Naive thymus-derived CD8-positive, alpha-beta T cell (primary cell): ENCODE measurements at regions not wholly inside any gene's neighbourhood (a gene's known extent, or its start where the extent isn't known, plus 50 kb on each side); places are given as distances from the start of the nearest gene placed in this dataset.
A peak's percentile ranks its signal among the peaks of the same experiment; 100 is the strongest.
"Not testable (repeated sequence)": the region's sequence is repeated elsewhere in the genome, so short reads cannot be mapped to it uniquely, and the experiment has no call there.

Source experiments
- ATAC-seq, 2 donors: fragments of 150-1000 bp; cut with Tn5 transposase in 1 of 2; sonication (Bioruptor Pico), chemical (Tn5 transposase) in 1 of 2; 1 replicate in 1 of 2; 2 replicates in 1 of 2; pipeline ENCODE4 v1.10.0; 2021; ENCODE audit warnings: mild to moderate bottlenecking in 2 of 2, moderate library complexity in 2 of 2
- POLR2A ChIA-PET: fragments of 350-600 bp; sonication (Branson Sonifier 250); formaldehyde crosslinking; loops from one replicate; lab custom pipeline; 2021; ENCODE audit warnings: antibody characterized with exemption; lab: Charles Lee
- DNase-seq, 10 donors: peaks; one replicate each; pipeline versions ENCODE4 v3.0.0 to v3.0.0-alpha.2; 2020 to 2022
- H3K27ac Mint-ChIP-seq, 10 donors: one replicate each; pipeline ENCODE4 v1.8.0; 2020 to 2022; ENCODE audit warnings: mild to moderate bottlenecking in 10 of 10, mixed read lengths in 10 of 10, moderate library complexity in 4 of 10, inconsistent platforms in 1 of 10
- H3K27me3 Mint-ChIP-seq, 5 donors: one replicate each; pipeline ENCODE4 v1.8.0; 2021 to 2022; ENCODE audit warnings: mixed read lengths in 5 of 5
- H3K36me3 Mint-ChIP-seq, 3 donors: one replicate each; pipeline ENCODE4 v1.8.0; 2020 to 2022; ENCODE audit warnings: mixed read lengths in 3 of 3, mild to moderate bottlenecking in 2 of 3, inconsistent platforms in 1 of 3
- H3K4me1 Mint-ChIP-seq, 4 donors: one replicate each; pipeline ENCODE4 v1.8.0; 2021 to 2022; ENCODE audit warnings: mixed read lengths in 4 of 4
- H3K4me3 Mint-ChIP-seq, 10 donors: one replicate each; pipeline ENCODE4 v1.8.0; 2020 to 2022; ENCODE audit warnings: mild to moderate bottlenecking in 10 of 10, mixed read lengths in 10 of 10, moderate library complexity in 6 of 10, inconsistent platforms in 1 of 10
- H3K9me3 Mint-ChIP-seq, 9 donors: one replicate each; pipeline ENCODE4 v1.8.0; 2020 to 2022; ENCODE audit warnings: mixed read lengths in 9 of 9, mild to moderate bottlenecking in 3 of 9, inconsistent platforms in 1 of 9, moderate library complexity in 1 of 9

DNA sequence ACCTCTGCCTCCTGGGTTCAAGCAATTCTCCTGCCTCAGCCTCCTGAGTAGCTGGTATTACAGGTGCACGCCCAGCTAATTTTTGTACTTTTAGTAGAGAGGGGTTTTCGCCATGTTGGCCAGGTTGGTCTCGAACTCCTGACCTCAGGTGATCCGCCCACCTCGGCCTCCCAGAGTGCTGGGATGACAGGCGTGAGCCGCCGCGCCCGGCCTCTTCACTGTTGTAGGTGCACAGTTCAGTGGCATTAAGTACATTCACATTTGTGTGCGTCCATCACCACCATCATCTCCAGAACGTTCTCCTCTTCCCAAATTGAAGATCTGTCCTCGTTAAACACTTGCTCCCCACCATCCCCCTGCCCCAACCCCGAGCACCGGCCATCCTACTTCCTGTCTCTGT is 71.3 kb downstream of the UNCX start:
- H3K9me3 Mint-ChIP-seq, H3K4me3 Mint-ChIP-seq, ATAC-seq, H3K4me1 Mint-ChIP-seq, POLR2A ChIA-PET, DNase-seq, H3K36me3 Mint-ChIP-seq, H3K27ac Mint-ChIP-seq: not testable (repeated sequence)
- H3K27me3 Mint-ChIP-seq, result peaks cover 8 to 31% (median 17%) of the 10 kb centered on the region in 5 donors

DNA sequence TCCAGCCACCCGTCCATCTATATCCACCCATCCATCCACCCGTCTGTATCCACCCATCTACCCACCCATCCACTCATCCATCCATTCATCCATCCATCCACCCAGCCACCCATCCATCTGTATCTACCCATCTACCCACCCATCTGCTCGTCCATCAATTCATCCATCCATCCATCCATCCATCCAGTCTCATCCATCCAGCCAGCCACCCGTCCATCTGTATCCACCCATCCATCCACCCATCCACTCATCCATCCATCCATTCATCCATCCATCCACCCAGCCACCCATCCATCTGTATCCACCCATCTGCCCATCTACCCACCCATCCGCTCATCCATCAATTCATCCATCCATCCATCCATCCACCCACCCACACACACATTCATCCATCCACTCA is 73.2 kb downstream of the UNCX start:
- Mint-ChIP-seq H3K27me3 (peaks cover 8 to 30% (median 17%) of the 10 kb centered on the region in 5 donors), H3K9me3 (no peaks in the 10 kb centered on the region), H3K27ac (no peak overlapping the region), H3K4me1 (no peaks in the 10 kb centered on the region), H3K36me3 (no peaks in the 10 kb centered on the region), H3K4me3 (no peak overlapping the region)
- no peak for ATAC-seq
- peak in 1 of 10 donors; percentile 11 for DNase-seq
- POLR2A ChIA-PET, result no interaction called here

DNA sequence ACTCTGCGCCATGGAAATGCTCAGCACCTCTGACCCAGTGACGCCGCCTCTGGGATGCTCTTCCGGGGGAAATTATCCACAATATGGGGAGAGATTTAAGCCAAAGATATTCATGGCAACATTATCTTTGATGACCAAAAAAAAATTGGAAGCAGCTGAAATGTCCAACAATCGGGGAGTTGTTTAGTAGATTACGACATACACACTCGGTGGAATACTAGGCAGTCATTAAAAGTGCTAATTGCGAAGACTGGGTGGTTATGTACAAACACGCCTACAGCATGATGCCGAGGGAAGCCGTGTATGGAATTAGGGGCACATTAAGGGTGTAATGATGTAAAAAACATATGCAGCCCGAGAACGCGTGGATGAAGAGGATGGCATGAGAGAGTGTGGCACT is 75.2 kb downstream of the UNCX start:
- H3K27ac Mint-ChIP-seq, result no peak overlapping the region
- no peak for ATAC-seq
- POLR2A ChIA-PET, result no interaction called here

DNA sequence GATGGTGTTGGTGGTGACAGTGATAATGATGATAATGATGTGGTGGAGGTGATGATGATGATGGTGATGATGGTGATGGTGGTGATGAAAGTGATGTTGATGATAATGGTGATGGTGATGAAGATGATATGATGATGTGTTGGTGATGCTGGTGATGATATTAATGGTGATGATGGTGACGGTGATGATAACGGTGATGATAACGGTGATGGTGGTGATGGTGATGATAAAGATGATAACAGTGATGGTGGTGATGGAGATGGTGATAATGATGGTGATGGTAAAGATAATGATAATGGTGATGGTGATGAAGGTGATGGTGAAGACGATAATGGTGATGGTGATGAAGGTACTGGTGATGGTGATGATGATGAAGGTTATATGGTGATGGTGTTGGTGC is 76.6 kb downstream of the UNCX start:
- H3K27me3 Mint-ChIP-seq, result peaks cover 8 to 18% (median 10%) of the 10 kb centered on the region in 5 donors
- H3K36me3 Mint-ChIP-seq, result no peaks in the 10 kb centered on the region
- no peak for ATAC-seq
- H3K4me3 Mint-ChIP-seq, result no peak overlapping the region
- H3K4me1 Mint-ChIP-seq, result no peaks in the 10 kb centered on the region
- DNase-seq, result no peak
- no peak overlapping the region for H3K27ac Mint-ChIP-seq
- POLR2A ChIA-PET, result no interaction called here
- no peaks in the 10 kb centered on the region for H3K9me3 Mint-ChIP-seq

More for the DNA sequence above, 75.2 kb downstream of the UNCX start:
- Mint-ChIP-seq H3K36me3 (no peaks in the 10 kb centered on the region), H3K9me3 (no peaks in the 10 kb centered on the region), H3K4me3 (no peak overlapping the region), H3K27me3 (peaks cover 8 to 22% (median 16%) of the 10 kb centered on the region in 5 donors), H3K4me1 (no peaks in the 10 kb centered on the region)
- DNase-seq, result no peak

DNA sequence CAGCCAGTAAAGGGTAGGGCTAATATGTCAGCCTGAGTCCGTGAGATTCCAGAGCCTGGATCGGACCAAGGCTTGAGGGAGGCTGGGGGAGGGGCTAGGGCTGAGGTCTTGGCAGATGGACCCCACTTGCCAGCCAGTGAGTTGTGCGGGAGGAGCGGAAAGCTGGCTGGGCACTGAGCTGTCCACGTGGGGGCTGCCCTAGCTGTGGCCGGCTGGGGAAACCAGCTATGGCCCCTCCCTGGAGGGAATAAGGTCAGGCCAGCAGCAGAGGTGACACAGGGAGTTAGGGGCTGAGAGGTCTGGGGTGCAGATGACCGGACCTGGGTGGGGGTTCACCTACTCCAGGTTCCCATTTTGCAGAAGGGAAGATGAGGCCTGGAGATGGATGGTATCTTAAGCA is 77.3 kb downstream of the UNCX start:
- no peak overlapping the region for H3K27ac Mint-ChIP-seq
- no peaks in the 10 kb centered on the region for H3K9me3 Mint-ChIP-seq
- H3K4me3 Mint-ChIP-seq, result no peak overlapping the region
- no peaks in the 10 kb centered on the region for H3K4me1 Mint-ChIP-seq
- DNase-seq, result peak in 1 of 10 donors; percentile 48
- peaks cover 5 to 17% (median 10%) of the 10 kb centered on the region in 5 donors for H3K27me3 Mint-ChIP-seq
- no peaks in the 10 kb centered on the region for H3K36me3 Mint-ChIP-seq
- POLR2A ChIA-PET, result no interaction called here
- no peak for ATAC-seq

DNA sequence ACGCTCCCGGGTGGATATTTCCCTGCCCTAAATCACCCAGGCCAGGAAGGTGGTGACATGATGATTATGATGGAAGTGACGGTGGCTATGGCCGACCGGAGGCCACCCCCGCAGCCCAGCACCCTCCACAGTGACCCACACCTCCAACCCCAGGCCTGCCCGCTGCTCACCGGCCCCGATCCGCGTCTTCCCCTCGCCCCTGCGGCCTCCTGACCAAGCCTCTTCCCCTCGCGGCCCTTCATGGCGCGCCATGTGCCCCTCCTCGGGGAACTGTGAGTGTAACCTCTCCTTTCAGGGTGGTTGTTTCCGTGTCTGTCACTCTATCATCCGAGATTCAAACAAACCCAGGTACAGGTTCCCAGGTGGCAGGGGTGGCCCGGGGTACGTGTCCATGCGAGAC is 78.3 kb downstream of the UNCX start:
- Mint-ChIP-seq H3K4me1 (no peaks in the 10 kb centered on the region), H3K27me3 (peaks cover 5 to 16% (median 10%) of the 10 kb centered on the region in 5 donors), H3K9me3 (no peaks in the 10 kb centered on the region), H3K27ac (no peak overlapping the region), H3K4me3 (no peak overlapping the region), H3K36me3 (no peaks in the 10 kb centered on the region)
- POLR2A ChIA-PET, result no interaction called here
- no peak for ATAC-seq
- peak in 1 of 10 donors; percentile 36 for DNase-seq

DNA sequence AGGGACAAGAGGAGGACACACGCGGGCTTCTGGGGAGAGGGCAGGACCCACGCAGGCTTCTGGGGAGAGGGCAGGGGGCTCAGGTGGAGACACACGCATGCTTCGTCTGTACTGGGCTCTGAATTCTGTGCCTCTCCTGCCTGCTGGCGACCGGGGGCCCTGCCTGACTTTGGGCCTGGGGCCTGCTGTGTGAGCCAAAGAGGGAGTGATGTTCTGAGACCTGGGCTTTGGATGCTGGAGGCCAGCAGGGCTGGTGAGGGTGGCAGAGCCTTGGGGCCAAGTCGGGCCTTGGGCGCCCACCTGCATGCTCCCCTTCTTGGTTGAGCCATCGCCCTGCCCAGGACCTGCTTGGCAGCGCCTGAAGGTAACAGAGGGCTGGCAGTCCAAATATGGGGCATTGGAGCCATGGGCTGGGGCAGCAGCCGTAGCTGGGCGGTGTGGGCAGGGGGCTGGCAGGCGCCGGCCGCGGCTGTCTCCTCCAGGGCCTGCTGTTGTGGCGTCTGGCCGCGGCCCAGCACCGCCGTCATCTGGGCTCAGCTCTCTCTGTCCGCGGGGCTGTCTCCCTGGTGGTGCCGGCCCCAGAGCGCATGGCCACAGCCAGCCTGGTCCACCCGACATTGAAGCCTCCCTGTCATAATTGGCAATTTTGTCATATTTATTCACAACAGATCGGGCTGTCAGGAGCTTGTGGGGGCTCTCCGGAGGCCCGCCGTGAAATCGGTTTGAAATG is 78.9 kb downstream of the UNCX start:
- Mint-ChIP-seq H3K27ac (no peak overlapping the region), H3K9me3 (no peaks in the 10 kb centered on the region), H3K36me3 (no peaks in the 10 kb centered on the region), H3K4me1 (no peaks in the 10 kb centered on the region), H3K4me3 (no peak overlapping the region), H3K27me3 (peaks cover 3 to 14% (median 8%) of the 10 kb centered on the region in 5 donors)
- POLR2A ChIA-PET, result no interaction called here
- peak in 1 of 10 donors; percentile 49 for DNase-seq
- ATAC-seq, result no peak

DNA sequence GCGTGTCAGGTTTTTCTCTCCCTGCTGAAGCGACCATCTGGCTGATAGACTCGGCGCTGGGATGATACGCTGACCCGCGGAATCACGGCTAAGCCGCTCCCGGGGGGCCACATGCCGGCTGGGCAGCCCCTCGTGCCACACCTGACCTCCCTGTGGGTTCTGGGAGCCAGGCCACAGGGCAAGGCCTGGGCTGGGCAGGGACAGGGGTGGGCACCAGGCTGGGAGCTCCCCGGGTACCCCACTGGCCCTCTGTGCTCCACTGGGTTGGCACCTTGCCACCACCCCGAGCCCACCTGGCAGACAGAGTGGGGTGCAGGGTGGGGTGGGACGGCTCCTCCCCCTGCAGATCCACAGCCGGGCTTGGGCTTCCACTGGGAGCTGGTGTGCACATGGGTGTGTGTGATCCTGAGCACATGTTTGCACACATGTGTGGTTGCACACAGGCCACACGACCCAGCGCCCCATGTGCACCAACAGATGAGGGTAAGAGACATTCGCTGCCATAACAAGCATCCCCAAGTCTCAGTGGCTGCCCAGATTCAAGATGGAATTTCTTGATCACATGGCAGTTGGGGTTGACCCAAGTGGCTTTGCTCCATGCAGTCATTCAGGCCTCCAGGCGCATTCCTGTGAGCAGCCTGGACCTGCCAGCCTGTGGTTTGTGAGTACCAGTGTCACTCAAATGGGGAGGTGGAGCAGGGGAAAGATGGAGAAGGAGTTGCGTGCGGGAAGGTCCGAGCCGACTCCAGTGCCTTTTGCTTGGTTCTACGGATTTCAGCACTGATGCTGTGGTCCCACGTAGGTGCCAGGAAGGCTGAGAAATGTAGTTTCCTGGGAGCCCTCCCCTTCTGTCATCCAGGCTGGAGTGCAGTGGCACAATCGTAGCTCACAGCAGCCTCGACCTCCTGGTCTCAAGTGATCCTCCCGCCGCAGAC is 79.7 kb downstream of the UNCX start:
- DNase-seq, result peak in 1 of 10 donors; percentile 45
- H3K27me3 Mint-ChIP-seq, result peaks cover 1 to 9% (median 3%) of the 10 kb centered on the region in 5 donors
- no peak overlapping the region for H3K27ac Mint-ChIP-seq
- H3K4me3 Mint-ChIP-seq, result no peak overlapping the region
- H3K4me1 Mint-ChIP-seq, result no peaks in the 10 kb centered on the region
- POLR2A ChIA-PET, result no interaction called here
- no peak for ATAC-seq
- H3K36me3 Mint-ChIP-seq, result no peaks in the 10 kb centered on the region
- H3K9me3 Mint-ChIP-seq, result no peaks in the 10 kb centered on the region

DNA sequence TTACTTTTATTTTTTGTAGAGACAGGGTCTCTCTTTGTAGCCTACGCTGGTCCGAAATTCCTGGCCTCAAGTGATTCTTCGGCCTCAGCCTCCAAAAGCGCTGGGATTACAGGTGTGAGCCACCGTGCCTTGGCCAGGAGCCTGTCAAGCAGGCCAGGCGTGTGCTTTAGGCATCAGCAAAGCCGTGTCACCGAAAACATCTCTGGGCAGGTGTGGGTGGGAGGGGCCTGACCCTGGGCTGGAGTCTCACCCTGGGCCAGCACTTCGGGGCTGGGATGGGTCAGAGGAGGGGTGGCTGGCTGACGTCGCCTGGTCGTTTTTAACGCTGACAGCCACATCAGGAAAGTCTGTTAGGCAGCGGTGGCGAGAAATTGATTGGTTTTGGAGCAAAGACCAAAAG is 80.9 kb downstream of the UNCX start:
- no peaks in the 10 kb centered on the region for H3K9me3 Mint-ChIP-seq
- no peaks in the 10 kb centered on the region for H3K4me1 Mint-ChIP-seq
- no peak overlapping the region for H3K4me3 Mint-ChIP-seq
- no peak for ATAC-seq
- H3K36me3 Mint-ChIP-seq, result no peaks in the 10 kb centered on the region
- POLR2A ChIA-PET, result no interaction called here
- no peak overlapping the region for H3K27ac Mint-ChIP-seq
- DNase-seq, result peak in 1 of 10 donors; percentile 54
- peaks cover 0 to 17% (median 3%) of the 10 kb centered on the region in 5 donors for H3K27me3 Mint-ChIP-seq

DNA sequence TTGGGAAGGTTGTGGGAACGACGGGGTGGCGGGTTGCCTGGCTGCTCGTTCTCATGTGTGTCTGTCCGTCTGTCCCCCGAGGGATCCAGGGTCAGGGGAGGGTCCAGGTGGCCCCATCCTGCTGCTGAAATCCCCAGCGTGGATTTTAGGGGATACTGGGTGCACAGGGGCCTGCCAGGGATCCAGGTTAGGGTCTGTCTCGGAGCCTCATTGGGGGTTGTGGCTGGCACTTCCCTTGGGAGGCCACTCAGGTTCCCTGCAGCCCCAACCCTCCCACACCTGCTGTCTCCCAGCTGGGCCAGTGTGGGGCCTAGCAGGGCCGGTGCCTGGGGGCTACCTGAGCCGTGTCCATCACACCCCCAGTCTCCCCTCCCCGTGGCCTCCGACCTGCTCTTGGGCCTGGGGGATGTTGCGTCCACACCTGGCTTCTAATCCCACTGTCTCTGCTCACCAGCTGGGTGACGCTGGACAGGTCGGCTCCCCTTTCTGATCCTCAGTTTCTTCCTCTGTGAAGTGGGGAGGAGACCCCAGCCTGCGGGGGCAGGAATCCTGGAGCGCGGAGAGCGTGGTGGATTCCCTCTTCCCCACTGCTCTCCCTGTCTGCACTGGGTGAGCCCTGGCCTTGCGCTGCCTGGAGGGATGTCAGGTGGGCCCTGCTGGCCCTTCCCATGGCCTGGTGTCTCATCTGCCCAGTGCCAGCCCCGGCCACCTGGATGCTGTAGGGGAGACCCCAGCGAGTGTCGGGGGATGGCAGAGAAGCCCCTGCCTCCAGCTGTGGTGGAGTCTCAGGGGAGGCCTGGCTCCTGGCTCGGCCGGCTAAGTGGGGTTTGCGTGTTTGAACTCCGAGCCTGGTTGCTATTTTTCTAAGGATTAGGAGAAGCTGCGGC is 81.6 kb downstream of the UNCX start:
- ATAC-seq, result no peak
- POLR2A ChIA-PET, result no interaction called here
- DNase-seq, result peak in 1 of 10 donors; percentile 50
- no peaks in the 10 kb centered on the region for H3K36me3 Mint-ChIP-seq
- peaks cover 0 to 22% (median 5%) of the 10 kb centered on the region in 5 donors for H3K27me3 Mint-ChIP-seq
- no peaks in the 10 kb centered on the region for H3K9me3 Mint-ChIP-seq
- H3K27ac Mint-ChIP-seq, result no peak overlapping the region
- H3K4me1 Mint-ChIP-seq, result no peaks in the 10 kb centered on the region
- no peak overlapping the region for H3K4me3 Mint-ChIP-seq

DNA sequence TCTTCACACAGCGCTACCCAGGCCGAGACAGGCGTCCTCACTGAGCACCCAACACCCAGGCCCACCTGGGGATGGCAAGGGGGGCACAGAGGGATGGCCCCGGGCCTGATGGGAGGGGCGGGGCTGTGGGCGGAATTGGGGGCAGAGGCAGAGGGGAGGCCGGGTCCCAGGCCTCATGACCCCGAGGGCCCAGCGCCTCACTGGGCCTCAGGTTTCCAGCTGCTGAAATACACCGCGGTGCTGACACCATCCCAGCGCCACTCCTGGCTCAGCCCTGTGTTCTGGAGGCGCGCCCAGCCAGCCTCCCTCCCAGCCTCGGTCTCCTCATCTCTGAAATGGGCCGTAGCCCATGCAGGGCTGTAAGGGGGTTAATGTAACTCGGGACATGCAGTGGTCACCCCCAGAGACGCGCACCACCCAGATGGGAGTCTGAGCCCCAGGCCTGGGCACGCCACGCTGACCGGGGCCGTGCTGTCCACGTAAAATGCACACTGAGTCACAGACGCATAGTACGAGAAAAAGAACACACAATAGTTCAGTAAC is 82.3 kb downstream of the UNCX start:
- POLR2A ChIA-PET, result no interaction called here
- no peak overlapping the region for H3K4me3 Mint-ChIP-seq
- no peaks in the 10 kb centered on the region for H3K4me1 Mint-ChIP-seq
- H3K27me3 Mint-ChIP-seq, result peaks cover 0 to 22% (median 5%) of the 10 kb centered on the region in 5 donors
- H3K9me3 Mint-ChIP-seq, result no peaks in the 10 kb centered on the region
- H3K27ac Mint-ChIP-seq, result no peak overlapping the region
- peak in 1 of 10 donors; percentile 55 for DNase-seq
- H3K36me3 Mint-ChIP-seq, result no peaks in the 10 kb centered on the region
- no peak for ATAC-seq

DNA sequence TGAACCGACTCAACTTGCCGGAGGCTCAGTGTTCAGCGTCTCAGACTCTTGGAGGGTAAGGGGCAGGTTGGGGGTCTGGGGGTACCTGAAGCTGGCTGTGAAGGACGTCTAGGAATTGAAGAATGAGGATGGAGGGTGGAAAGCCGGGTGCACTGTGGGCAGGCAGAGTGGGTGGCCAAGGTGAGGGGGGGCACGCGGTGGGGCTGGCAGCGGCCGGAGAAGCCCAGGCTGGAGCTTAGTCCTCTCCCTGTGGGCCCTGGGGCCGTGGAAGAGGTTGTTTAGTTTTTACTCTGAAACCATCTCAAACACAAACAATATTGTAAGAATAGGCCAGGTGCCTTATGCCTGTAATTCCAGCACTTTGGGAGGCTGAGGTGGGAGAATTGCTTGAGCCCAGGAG is 83.4 kb downstream of the UNCX start:
- Mint-ChIP-seq H3K4me1 (no peaks in the 10 kb centered on the region), H3K36me3 (no peaks in the 10 kb centered on the region), H3K27ac (no peak overlapping the region), H3K27me3 (peaks cover 0 to 22% (median 2%) of the 10 kb centered on the region in 5 donors), H3K9me3 (no peaks in the 10 kb centered on the region), H3K4me3 (no peak overlapping the region)
- POLR2A ChIA-PET, result no interaction called here
- peak in 1 of 10 donors; percentile 37 for DNase-seq
- no peak for ATAC-seq
